HT-29 (cell line): ENCODE measurements at regions not wholly inside any gene's neighbourhood (a gene's known extent, or its start where the extent isn't known, plus 50 kb on each side); places are given as distances from the start of the nearest gene placed in this dataset.
A peak's percentile ranks its signal among the peaks of the same experiment; 100 is the strongest.

Experiments used
- DNase-seq: peaks from one replicate; pipeline ENCODE4 v3.0.0-alpha.2; 2015; ENCODE audit warnings: low spot score

GRCh38 chr4:36930562-36931111, 313.9 kb upstream of the NWD2 start:
- DNase-seq, result no peak

DNA sequence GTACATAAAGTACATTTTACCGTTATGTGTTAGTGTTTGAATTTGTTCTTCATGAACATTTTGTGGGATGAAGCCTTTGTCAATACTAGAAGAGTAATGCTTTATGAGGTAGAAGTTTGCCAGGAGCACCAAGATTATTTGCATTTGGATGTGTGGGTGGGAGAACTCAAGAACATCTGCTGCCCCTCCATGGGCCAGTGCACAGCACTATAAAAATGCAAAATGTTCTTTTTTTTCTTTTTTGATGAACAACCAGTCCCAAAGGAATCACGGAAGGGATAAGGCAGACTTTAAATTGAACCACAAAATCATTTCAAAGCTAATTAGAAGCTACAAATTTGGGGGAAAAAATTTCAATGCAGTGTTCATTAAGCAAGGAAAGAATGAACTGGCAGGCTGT, 300.3 kb upstream of the NWD2 start:
- no peak for DNase-seq

DNA sequence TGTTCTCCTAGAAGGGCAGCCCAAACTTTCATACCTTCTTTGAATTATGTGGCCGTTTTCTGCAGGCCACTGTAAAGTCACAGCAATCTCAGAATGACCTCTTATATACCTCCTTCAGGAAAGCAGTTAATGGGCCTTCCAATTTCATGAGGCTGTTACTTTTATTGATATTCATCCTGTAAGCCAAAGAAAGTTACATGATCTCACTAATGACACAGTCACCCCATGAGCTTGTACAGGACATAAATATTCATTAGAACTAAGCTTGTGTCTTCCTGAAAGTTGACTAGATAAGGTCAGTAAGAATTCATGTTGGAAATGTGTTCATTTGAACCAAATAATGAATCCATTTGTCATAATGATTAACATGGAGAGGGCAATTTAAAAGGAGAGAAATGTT, 283.1 kb upstream of the NWD2 start:
- no peak for DNase-seq

DNA sequence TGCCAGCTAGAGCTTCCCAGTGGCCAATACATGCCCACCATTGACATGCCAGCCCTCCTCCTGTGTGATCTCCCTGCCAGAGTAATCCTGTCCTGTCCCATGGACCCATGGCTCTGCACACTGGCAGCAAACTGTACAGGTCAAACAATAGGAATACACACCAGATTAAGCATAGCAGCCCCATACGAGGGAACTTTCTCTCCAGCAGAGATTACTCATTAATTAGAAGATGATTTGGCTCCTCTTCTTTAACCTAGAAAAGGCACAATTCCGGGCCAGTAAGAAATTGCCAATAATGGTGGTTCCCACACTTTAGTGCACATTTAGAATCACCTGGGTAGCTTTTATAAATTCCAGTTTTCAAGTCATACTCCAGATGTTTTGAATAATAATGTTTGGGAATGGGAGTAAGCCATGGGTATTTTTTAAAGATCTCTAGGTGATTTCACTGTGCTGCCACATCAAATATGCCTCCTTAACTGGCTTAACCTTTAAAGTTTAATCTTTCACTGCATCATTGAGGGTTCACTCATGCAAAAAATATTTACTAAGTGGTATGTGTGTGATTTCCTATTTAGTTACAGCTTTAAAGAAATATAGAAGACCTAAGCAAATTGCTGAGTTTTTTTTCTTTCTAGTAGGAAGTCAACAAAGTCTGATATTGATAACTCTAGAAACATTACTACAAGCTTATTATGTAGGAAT, 277.6 kb upstream of the NWD2 start:
- DNase-seq, result no peak

DNA sequence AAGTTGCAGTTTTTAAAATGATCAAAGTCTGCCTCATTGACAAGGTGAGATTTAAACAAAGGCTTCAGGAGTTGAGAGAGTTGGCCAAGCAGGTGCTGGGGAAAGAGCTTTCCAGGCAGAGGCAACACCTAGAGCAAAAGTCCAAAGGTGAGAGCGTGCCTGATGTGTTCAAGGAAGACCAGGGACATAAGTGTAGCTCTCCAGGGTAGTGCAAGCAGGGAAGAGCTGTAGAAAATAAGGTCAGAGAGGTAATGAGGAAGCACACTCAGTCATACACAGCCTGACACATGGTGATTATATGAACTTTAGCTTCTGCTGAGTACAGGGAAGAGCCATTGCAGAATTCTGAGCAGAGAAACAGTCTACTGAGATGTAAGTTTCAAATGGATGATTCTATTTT, 265.0 kb upstream of the NWD2 start:
- DNase-seq, result peak; percentile 24

DNA sequence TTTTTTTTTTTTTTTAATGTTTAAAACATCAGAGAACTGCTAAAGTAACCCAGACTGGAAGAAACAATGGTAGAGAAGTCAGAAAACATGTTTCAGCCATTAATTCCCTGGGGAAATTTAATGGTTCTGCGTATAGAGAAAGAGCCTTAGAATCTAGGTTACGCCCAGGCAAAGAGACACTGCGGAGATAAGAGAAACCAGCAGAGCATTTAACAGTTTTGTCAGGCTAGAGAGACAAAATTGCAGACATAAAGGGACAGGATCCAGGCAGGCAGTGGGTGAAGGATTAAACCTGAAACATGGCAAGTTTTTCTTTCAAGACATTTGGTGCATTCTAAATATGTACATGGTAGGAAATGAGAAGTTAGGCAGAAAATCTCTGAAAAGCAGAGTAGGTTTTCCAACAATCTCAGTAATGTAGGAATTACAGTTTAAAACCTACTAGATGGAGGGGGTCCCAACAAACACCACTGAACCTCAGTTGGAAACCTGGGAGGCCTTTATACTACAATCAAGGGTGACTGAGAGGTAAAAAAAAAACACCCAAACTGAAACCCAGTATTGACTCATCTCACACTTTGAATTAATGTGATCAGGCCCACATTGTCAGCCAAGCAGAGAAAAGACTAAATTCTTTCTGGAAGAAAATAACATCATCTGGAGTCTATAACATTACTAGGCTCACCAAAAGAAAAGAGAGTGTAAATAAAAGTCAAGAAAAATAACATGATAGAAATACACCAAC, 254.2 kb upstream of the NWD2 start:
- no peak for DNase-seq

DNA sequence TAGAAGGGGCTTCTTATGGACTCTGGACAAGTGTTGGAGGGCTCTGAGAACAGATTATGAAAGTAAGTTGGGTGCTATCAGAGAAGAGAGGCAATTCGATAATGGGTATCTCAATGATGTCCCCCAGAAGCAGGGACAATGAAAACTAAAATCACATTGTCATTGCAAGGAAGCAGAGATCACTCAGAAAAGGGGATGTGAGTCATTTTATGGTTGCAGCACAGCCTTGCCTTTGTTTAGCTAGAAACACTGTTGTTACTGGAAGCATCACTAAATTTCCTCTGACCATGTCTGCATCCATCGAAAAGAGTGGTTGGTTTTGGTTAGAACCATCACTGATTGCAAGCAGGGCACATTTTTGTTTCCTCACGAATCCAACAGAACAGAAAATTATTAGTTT, 246.8 kb upstream of the NWD2 start:
- no peak for DNase-seq

DNA sequence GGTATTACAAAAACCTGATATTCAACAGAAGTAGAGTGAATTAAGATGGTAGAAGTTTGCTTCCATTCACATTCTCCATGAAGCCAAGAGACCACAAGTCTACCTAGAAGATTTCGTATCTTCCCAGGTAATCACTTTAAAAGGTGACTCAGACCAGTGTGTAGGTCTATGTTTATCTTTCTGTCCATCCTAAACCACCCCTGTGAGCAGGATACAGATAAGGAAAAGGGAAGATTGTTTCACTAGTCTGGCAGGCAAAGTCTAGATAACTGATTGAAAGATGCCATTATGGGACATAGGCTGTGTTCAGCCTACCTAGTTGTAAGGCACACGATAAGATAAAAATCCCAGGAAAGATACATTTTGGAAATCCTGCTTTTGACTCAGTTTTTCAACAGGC, 244.3 kb upstream of the NWD2 start:
- DNase-seq, result no peak

GRCh38 chr4:37001688-37002436, 242.7 kb upstream of the NWD2 start:
- no peak for DNase-seq

GRCh38 chr4:37002625-37003024, 241.9 kb upstream of the NWD2 start:
- DNase-seq, result no peak

- DNase-seq, result peak; percentile 89
These were observed 236.3 kb upstream of the NWD2 start for GRCh38 chr4:37008199-37008598.

DNA sequence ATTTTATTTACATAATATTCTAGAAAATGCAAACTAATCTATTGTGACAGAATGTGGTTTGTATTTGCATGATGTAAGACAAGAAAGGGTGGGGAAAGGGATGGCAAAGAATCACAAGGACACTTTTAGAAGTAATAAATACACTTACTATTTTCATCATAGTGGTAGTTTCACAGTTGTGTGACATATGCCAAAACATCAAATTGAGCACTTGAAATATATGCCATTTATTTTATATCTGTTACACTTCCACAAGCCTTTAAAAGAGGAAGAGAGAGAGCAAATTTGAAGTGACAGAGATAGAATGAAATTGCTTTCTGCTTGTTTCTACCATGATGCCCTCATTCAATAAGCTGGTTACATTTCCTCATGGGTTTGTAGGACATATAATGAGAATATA, 230.0 kb upstream of the NWD2 start:
- DNase-seq, result no peak

GRCh38 chr4:37015391-37015790, 229.2 kb upstream of the NWD2 start:
- DNase-seq, result no peak

DNA sequence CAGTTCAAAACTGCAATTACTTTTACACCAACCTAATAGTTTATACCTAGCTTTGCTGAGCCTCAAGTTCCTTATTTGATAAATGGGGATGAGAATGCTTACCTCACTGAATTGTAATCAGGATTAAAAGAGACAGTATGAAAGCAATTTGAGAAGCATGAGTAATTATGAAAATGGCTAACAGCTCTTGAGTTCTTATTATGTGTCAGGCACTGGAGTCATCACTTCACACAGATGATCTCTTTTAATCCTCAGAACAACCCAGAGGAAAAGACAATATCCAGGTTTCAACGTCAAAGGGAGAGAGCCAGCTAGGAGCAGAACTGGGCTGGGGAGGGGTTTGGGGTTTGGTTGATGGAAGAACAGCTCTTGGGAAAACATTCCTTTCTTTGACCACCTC, 221.0 kb upstream of the NWD2 start:
- no peak for DNase-seq

- no peak for DNase-seq
These were observed 220.5 kb upstream of the NWD2 start for GRCh38 chr4:37023996-37024395.

DNA sequence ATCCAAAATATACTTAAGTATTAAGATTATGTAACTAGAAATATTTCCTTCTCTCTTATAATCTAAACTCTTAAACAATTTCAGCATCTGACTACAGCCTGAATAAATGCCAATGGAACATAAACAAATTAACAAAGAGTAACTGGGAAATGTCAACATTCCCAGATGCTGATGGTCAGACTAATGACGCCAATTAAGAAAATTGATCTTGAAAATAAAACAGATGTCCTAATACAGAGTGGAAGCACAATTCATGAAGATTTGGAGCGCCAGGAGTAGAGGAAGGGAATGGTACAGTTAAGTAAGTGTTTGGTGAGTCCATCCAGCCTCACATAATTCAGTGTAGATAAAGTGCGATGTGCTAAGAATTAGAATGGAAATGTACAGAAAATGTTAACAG, 203.7 kb upstream of the NWD2 start:
- DNase-seq, result no peak

DNA sequence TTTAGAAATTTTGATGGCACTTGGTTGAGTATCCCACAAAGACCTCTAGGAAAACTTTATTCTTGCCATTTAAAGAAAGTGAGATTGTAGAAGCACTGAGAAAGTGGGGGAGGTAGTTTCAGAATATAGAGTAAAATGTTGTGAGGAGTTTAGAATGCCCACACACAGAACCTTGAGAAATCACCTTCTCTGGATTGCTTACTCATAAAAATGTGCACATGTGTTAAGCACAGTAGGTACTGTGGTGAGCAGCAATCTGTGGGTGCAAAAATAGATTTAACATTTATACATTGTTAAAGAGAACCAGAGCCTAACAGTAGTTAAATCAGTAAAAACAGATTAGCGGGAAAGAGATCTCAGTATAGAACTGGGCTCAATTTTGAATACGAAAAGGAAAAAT, 201.2 kb upstream of the NWD2 start:
- DNase-seq, result no peak

DNA sequence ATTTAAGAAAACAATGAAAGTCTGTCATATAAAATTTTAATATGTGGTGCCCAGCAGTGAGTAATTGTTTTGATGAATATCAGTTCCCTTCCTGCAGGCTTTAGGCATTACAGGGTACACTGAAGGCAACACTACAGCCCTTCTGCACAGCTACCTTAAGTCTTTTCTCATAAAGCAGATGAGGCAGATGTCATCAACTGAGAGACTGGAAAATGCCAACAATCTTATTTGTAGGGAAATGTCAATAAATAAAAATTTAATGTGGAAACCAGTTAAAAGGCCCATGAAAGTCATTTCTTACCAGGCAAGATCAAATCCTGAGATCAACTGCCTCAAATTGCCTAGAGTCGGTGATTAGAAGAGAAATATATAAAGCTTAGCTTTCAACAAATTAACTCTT, 193.4 kb upstream of the NWD2 start:
- no peak for DNase-seq

GRCh38 chr4:37051866-37052265, 192.7 kb upstream of the NWD2 start:
- DNase-seq, result no peak

DNA sequence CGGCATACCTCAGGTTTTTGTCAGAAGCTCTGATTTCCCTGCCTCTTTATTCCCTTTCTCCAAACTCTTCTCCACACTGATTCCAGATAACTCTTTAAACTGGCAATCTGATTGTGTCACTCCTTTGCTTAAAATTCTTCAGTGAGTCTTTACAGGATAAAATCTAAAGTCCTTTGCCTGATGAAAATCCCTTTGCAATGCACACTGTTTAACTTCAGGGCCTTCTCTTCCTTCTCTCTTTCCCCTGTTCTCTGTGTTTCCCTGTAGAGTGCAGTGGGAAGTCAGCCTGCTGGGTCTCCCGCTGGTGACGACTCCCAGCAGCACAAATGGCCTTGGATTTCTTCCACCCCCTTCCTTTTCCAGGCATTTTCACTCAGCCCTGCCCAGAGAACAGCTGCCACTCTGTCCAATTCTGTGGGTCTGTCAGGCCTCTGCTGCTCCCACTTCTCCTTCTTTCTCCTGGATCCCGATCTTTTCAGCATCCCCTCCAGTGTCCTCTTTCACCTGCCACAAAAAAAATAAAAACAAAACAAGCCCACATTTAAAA, 189.9 kb upstream of the NWD2 start:
- DNase-seq, result no peak

DNA sequence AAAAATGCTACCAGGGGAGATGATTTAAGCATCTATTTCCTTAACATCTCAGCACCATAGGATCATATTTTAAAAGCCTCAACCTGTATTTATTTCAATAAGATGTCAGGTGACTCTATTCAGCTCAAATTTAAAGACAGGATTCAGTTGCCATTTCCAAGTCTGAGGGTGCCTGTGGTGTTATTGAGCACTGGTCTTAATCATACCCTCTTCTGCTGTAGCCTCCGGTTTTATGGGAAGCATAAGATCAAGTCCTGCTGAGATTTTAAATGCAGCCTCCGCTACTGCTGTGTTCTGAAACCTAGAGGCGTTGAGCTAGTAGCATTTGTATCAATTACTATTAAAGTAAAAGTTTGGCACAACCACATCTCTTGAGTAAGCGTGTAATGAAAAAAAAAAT, 185.7 kb upstream of the NWD2 start:
- DNase-seq, result no peak

DNA sequence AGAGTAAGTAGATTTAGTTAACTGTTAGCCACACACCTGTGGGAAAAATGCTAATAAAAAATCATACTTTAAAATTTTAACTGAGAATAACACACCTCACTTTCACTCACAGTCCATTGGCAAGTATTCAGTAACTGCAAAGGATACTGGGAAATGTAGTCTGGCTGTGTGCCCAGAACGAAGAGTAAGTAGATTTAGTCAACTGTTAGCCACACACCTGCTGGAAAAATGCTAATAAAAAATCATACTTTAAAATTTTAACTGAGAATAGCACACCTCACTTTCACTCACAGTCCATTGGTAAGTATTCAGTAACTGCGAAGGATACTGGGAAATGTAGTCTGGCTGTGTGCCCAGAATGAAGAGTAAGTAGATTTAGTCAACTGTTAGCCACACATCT, 178.4 kb upstream of the NWD2 start:
- peak; percentile 29 for DNase-seq
